OCI-LY3 (cell line): ENCODE measurements at regions not wholly inside any gene's neighbourhood (a gene's known extent, or its start where the extent isn't known, plus 50 kb on each side); places are given as distances from the start of the nearest gene placed in this dataset.

Experiments used
- H2AFZ ChIP-seq: fragments of 200-600, 300-600 bp; shearing (Covaris generic); 2 replicates; pipeline ENCODE4 v1.6.0; 2014; ENCODE audit warnings: antibody characterized with exemption, low read depth, low read length
- H3K27ac ChIP-seq: fragments of 200-600, 300-600 bp; sonication (generic); 2 replicates; pipeline ENCODE4 v1.5.1; 2014; ENCODE audit warnings: mild to moderate bottlenecking, low read length, moderate library complexity, mixed read lengths
- H3K27me3 ChIP-seq: fragments of 200-600, 300-600 bp; sonication (generic); 2 replicates; pipeline ENCODE4 v1.6.1; 2014; ENCODE audit warnings: low read depth, low read length, mixed read lengths
- H3K36me3 ChIP-seq: fragments of 200-600, 300-600 bp; sonication (generic); replicated peaks from 2 replicates; pipeline ENCODE3; 2014; ENCODE audit warnings: low read depth, low read length, mixed read lengths
- H3K4me1 ChIP-seq: fragments of 300-600, 200-600 bp; sonication (generic); 2 replicates; pipeline ENCODE4 v1.6.1; 2014; ENCODE audit warnings: low read length, mixed read lengths
- H3K4me2 ChIP-seq: fragments of 200-600, 300-600 bp; sonication (generic); 2 replicates; pipeline ENCODE4 v1.6.1; 2014; ENCODE audit warnings: low read length, mixed read lengths
- H3K4me3 ChIP-seq: fragments of 300-600, 200-600 bp; sonication (generic); 2 replicates; pipeline ENCODE4 v1.5.1; 2014; ENCODE audit warnings: antibody characterized with exemption, mild to moderate bottlenecking, low read length, moderate library complexity
- H3K79me2 ChIP-seq: fragments of 300-600, 200-600 bp; shearing (Covaris generic); 2 replicates; pipeline ENCODE4 v1.6.1; 2014; ENCODE audit warnings: mild to moderate bottlenecking, low read length, mixed read lengths
- H3K9ac ChIP-seq: fragments of 300-600, 200-600 bp; shearing (Covaris generic); 2 replicates; pipeline ENCODE4 v1.6.0; 2014; ENCODE audit warnings: mild to moderate bottlenecking, low read length, moderate library complexity
- H3K9me3 ChIP-seq: fragments of 200-600, 300-600 bp; shearing (Covaris generic); 2 replicates; pipeline ENCODE4 v1.6.1; 2014; ENCODE audit warnings: low read length, mixed read lengths; ENCODE audit not compliant: insufficient read depth
- H4K20me1 ChIP-seq: fragments of 200-600, 300-600 bp; sonication (generic); 2 replicates; pipeline ENCODE4 v1.6.1; 2016; ENCODE audit warnings: low read length, mixed read lengths; ENCODE audit not compliant: insufficient read depth
- EZH2phosphoT487 ChIP-seq: fragments of 200-600 bp; shearing (Covaris generic); IDR thresholded peaks from 2 replicates; pipeline ENCODE4 v1.6.1; 2018; ENCODE audit warnings: antibody characterized with exemption, mixed run types, low read depth
- TF ChIP-seq, protein P1 (sequence below): fragments of 200-600, 300-600 bp; sonication (generic); IDR thresholded peaks from 2 replicates; pipeline ENCODE4 v1.5.1; 2014; ENCODE audit warnings: antibody characterized with exemption, low read length, low read depth

DNA sequence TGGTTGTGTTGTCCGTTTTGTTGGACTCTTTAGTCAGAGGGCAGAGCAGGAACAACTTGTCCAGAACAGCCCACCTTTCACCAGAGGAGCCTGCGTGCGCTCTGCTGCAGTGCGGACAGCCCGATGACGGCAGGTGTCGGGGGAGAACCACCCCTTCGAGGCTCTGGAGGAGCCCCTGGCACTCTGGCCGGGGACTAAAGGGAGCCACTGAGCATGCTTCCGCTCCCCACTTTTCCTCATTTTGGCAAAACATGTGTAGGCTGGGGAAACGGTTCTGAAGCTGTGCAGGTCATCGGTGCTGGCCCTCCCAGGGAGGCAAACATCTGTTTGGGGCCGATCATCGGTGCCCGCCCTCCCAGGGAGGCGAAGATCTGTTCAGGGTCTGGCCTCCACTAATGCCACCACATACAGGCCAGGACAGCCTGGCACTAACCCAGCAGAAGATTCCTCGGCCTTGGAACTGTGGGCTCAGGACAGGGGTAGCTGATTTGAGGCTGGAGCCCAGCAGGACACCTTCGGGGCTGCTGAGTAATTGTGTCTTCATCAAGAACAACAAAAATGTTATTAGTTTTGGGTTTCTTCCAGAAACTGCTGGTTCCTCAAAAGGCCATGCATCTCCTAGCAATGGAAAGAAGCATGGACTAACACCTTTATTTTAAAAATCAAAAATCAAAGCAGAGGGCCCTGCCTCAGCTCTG, 124.4 kb upstream of the TCERG1L start:
- no peaks in the 10 kb centered on the region for H3K79me2 ChIP-seq

DNA sequence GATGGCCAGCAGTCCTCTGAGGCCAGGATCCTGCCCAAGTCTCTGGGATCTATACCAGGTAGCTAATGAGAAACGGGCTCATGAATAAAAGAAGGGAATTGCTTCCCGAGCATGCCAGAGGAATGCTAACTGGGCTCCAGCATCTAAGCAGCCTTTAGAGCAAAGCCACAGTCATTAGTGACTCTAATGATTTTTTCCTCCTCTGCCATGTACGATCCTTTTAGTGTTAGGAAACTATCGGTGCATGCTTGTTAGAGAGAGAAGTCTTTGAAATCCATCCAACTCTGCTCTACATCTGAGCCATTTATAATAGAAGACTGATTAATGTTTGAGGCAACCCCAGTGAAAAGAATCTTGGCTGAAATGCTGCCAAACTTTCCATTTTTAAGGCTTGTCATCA, 124.9 kb upstream of the TCERG1L start:
- Histone ChIP-seq H3K27ac (no peak overlapping the region), H4K20me1 (no peaks in the 10 kb centered on the region), H3K27me3 (no peaks in the 10 kb centered on the region), H2AFZ (no peak overlapping the region), H3K9me3 (no peaks in the 10 kb centered on the region), H3K4me3 (no peak overlapping the region), H3K79me2 (no peaks in the 10 kb centered on the region), H3K36me3 (no peaks in the 10 kb centered on the region), H3K4me2 (no peak overlapping the region), H3K4me1 (no peaks in the 10 kb centered on the region), H3K9ac (no peak overlapping the region)
- TF ChIP-seq, protein P1, sequence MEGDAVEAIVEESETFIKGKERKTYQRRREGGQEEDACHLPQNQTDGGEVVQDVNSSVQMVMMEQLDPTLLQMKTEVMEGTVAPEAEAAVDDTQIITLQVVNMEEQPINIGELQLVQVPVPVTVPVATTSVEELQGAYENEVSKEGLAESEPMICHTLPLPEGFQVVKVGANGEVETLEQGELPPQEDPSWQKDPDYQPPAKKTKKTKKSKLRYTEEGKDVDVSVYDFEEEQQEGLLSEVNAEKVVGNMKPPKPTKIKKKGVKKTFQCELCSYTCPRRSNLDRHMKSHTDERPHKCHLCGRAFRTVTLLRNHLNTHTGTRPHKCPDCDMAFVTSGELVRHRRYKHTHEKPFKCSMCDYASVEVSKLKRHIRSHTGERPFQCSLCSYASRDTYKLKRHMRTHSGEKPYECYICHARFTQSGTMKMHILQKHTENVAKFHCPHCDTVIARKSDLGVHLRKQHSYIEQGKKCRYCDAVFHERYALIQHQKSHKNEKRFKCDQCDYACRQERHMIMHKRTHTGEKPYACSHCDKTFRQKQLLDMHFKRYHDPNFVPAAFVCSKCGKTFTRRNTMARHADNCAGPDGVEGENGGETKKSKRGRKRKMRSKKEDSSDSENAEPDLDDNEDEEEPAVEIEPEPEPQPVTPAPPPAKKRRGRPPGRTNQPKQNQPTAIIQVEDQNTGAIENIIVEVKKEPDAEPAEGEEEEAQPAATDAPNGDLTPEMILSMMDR = no peak
- no peak for TF ChIP-seq EZH2phosphoT487

More for the DNA sequence above, 124.4 kb upstream of the TCERG1L start:
- Histone ChIP-seq H4K20me1 (no peaks in the 10 kb centered on the region), H3K4me3 (no peak overlapping the region), H3K9ac (no peak overlapping the region), H3K27me3 (no peaks in the 10 kb centered on the region), H3K4me1 (no peaks in the 10 kb centered on the region), H3K4me2 (no peak overlapping the region), H2AFZ (no peak overlapping the region), H3K9me3 (no peaks in the 10 kb centered on the region), H3K36me3 (no peaks in the 10 kb centered on the region), H3K27ac (no peak overlapping the region)
- no peak for TF ChIP-seq EZH2phosphoT487
- TF ChIP-seq, protein P1 = no peak

DNA sequence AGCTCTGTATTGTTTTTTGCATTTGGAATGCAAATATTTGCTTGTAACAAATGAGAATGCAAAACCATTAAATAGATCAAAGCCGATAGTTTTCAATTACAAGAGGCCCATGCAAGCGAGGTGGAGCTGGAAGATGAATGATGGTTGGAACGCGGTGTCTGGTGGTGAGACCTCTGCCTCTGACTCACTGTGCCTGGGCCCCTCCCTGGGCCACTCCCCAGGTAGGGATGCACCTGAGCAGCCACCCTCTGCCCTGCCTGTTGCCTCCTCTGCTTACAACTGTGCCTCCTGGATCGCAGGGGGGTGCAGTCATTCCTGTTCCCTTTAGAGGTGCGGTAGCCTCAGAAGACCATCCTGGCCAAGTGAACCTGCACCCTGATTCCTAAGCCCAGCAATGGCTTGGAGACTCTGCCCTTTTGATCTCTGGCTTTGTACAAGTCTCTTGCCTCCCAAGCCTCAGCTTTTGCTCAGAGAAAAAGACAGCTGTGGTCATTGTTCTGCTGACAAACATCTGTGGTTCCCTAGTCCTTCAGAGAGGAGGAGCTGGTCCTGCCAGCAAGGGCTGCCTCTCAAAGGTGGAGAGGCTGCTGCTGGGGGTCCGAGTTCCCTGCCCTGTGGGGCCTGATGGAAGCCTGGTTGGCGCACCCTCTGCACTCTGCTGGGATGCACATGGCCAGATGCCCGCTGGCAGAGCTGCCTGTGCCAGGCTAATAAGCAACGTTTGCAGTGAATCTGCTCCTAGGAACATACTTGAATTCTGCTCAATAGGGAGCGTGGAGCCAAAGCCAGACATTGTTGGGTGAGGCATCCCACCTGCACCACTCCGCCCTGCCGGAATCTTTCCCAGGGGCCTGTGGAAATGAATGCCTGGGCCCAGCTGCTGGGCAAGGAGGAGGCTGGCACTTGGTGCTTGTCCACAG, 126.3 kb upstream of the TCERG1L start:
- no peaks in the 10 kb centered on the region for H3K4me1 ChIP-seq
- no peak overlapping the region for H3K9ac ChIP-seq
- TF ChIP-seq EZH2phosphoT487 = no peak
- TF ChIP-seq, protein P1 = no peak

DNA sequence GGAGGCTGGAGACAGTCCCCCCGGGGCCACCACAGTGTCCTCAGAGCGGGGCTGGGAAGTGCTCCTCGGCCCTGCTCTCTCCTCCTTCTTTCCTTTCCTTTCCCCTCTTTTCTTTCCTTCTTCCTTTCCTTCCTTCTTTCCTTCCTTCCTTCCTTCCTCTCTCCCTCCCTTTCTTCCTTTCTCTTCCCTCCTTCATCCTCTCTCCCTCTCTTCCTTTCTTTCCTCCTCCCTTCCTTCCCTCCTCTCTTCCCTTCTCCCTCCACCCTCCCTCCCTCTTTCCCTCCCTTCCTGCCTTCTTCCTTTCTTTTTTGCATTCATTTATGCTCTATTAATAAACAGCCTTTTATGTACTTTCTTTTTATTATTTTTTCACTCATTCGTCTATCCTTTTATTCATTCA, 127.1 kb upstream of the TCERG1L start:
- H3K27me3 ChIP-seq = no peaks in the 10 kb centered on the region
- H3K4me3 ChIP-seq = no peak overlapping the region
- H3K79me2 ChIP-seq = no peaks in the 10 kb centered on the region
- no peaks in the 10 kb centered on the region for H3K4me1 ChIP-seq
- no peak overlapping the region for H3K27ac ChIP-seq
- no peaks in the 10 kb centered on the region for H4K20me1 ChIP-seq
- H3K36me3 ChIP-seq = no peaks in the 10 kb centered on the region
- TF ChIP-seq, protein P1 = no peak
- TF ChIP-seq EZH2phosphoT487 = no peak
- no peak overlapping the region for H2AFZ ChIP-seq
- no peak overlapping the region for H3K4me2 ChIP-seq
- H3K9ac ChIP-seq = no peak overlapping the region
- no peaks in the 10 kb centered on the region for H3K9me3 ChIP-seq

More for the DNA sequence above, 126.3 kb upstream of the TCERG1L start:
- Histone ChIP-seq H3K9me3 (no peaks in the 10 kb centered on the region), H3K27me3 (no peaks in the 10 kb centered on the region), H3K27ac (no peak overlapping the region), H2AFZ (no peak overlapping the region), H3K79me2 (no peaks in the 10 kb centered on the region), H3K4me2 (no peak overlapping the region), H4K20me1 (no peaks in the 10 kb centered on the region), H3K36me3 (no peaks in the 10 kb centered on the region), H3K4me3 (no peak overlapping the region)
